ENCODE measurements at regions not wholly inside any gene's neighbourhood (a gene's known extent, or its start where the extent isn't known, plus 50 kb on each side); places are given as distances from the start of the nearest gene placed in this dataset.

DNA sequence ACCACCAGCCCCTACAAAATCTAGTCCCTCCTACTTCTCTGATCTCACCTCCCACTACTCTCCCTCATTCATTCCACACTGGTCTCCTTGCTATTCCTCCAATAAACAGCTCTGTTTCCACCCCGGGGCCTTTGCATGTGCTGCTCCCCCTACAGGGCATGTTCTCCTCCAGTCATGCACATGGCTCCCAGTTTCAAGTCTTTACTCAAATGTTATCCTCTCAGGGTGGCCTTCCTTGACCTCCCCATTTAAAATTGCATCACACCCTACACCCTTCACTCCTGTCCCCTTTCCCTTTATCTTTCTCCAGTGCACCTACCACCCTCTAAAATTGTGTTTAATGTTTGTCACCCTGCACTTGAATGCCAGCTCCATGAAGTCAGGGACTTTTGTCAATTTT is 174.5 kb downstream of the MRPL14 start:
- Histone ChIP-seq H3K27me3 (ENCODE audit: control insufficient read depth, insufficient read depth, low read length) (no peaks in the 10 kb centered on the region), H3K36me3 (ENCODE audit: control insufficient read depth, insufficient read depth, low read length) (no peaks in the 10 kb centered on the region), H3K4me1 (ENCODE audit: control insufficient read depth, insufficient read depth, low read length) (no peaks in the 10 kb centered on the region), H3K4me3 (ENCODE audit: low read depth in 2 of 2, low read length in 2 of 2) (no peak overlapping the region), H3K9me3 (ENCODE audit: control insufficient read depth, insufficient read depth, low read depth, low read length) (peaks cover 8% of the 10 kb centered on the region; the same call in 1 of the 2 replicates), H3K27ac (ENCODE audit: low read length) (peak overlapping the region; percentile 59; the same call in 1 of the 2 replicates)
- no TSS peak for BruUV-seq (replicated peaks)
- ChIA-PET POLR2A (no interaction called here), CTCF (interaction anchor here (0.7 kb wide), 1 partner anchor 26 kb away, joined by 5 read pairs; no protein-coding TSS in a partner anchor)
- TF ChIP-seq CTCF (IDR thresholded peaks at IDR 0.05) = peak; percentile 59
- TF ChIP-seq TCF7L2 (IDR thresholded peaks at IDR 0.05; ENCODE audit: low read depth, low read length) = no peak
- in situ Hi-C loops (cut with HindIII; ENCODE audit: low pct_unique_long_range_greater_than_20kb, low sequenced_read_pairs) (no loop called here), intact Hi-C loops (cut with micrococcal nuclease; ENCODE audit: unreplicated experiment) (loop anchor here (10.0 kb wide), 1 partner anchor 122 kb away; no protein-coding TSS in a partner anchor)
- ATAC-seq (no peak), DNase-seq (ENCODE audit: low read depth, low spot score) (no peak)

- no peak for DNase-seq (ENCODE audit: low read depth, low spot score)
- CTCF ChIA-PET = interaction anchor here (0.7 kb wide), 1 partner anchor 25 kb away, joined by 5 read pairs; no protein-coding TSS in a partner anchor
- intact Hi-C loops (cut with micrococcal nuclease; ENCODE audit: unreplicated experiment) = loop anchor here (10.0 kb wide), 1 partner anchor 123 kb away; no protein-coding TSS in a partner anchor
These were observed 175.2 kb downstream of the MRPL14 start for GRCh38 chr6:43951756-43952675.

More at GRCh38 chr6:43951756-43952675, 175.2 kb downstream of the MRPL14 start:
- Histone ChIP-seq H3K27ac (ENCODE audit: low read length) (peak overlapping the region; percentile 59; the same call in 1 of the 2 replicates), H3K9me3 (ENCODE audit: control insufficient read depth, insufficient read depth, low read depth, low read length) (peaks cover 8% of the 10 kb centered on the region; the same call in 1 of the 2 replicates), H3K4me1 (ENCODE audit: control insufficient read depth, insufficient read depth, low read length) (no peaks in the 10 kb centered on the region), H3K27me3 (ENCODE audit: control insufficient read depth, insufficient read depth, low read length) (no peaks in the 10 kb centered on the region), H3K36me3 (ENCODE audit: control insufficient read depth, insufficient read depth, low read length) (no peaks in the 10 kb centered on the region), H3K4me3 (ENCODE audit: low read depth in 2 of 2, low read length in 2 of 2) (no peak overlapping the region)
- POLR2A ChIA-PET = no interaction called here
- BruUV-seq (replicated peaks) = no TSS peak
- in situ Hi-C loops (cut with HindIII; ENCODE audit: low pct_unique_long_range_greater_than_20kb, low sequenced_read_pairs) = no loop called here
- ATAC-seq = peak; percentile 36; the same call in 1 of the 2 replicates
- TF ChIP-seq POLR2AphosphoS5 (IDR thresholded peaks at IDR 0.05; ENCODE audit: low read depth, low read length) = no peak
- TF ChIP-seq SIN3A (IDR thresholded peaks at IDR 0.05; ENCODE audit: borderline replicate concordance, insufficient read depth, low read depth, low read length) = no peak
- TF ChIP-seq, protein P1, sequence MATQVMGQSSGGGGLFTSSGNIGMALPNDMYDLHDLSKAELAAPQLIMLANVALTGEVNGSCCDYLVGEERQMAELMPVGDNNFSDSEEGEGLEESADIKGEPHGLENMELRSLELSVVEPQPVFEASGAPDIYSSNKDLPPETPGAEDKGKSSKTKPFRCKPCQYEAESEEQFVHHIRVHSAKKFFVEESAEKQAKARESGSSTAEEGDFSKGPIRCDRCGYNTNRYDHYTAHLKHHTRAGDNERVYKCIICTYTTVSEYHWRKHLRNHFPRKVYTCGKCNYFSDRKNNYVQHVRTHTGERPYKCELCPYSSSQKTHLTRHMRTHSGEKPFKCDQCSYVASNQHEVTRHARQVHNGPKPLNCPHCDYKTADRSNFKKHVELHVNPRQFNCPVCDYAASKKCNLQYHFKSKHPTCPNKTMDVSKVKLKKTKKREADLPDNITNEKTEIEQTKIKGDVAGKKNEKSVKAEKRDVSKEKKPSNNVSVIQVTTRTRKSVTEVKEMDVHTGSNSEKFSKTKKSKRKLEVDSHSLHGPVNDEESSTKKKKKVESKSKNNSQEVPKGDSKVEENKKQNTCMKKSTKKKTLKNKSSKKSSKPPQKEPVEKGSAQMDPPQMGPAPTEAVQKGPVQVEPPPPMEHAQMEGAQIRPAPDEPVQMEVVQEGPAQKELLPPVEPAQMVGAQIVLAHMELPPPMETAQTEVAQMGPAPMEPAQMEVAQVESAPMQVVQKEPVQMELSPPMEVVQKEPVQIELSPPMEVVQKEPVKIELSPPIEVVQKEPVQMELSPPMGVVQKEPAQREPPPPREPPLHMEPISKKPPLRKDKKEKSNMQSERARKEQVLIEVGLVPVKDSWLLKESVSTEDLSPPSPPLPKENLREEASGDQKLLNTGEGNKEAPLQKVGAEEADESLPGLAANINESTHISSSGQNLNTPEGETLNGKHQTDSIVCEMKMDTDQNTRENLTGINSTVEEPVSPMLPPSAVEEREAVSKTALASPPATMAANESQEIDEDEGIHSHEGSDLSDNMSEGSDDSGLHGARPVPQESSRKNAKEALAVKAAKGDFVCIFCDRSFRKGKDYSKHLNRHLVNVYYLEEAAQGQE (IDR thresholded peaks at IDR 0.05; ENCODE audit: insufficient read depth in 1 of 2, low read depth in 2 of 2, low read length in 1 of 2) = no peak
- TF ChIP-seq TCF7L2 (IDR thresholded peaks at IDR 0.05; ENCODE audit: low read depth, low read length) = no peak
- TF ChIP-seq CTCF (IDR thresholded peaks at IDR 0.05) = no peak

Measured in Panc1 (cell line).